SK-N-MC (cell line): ENCODE measurements at regions not wholly inside any gene's neighbourhood (a gene's known extent, or its start where the extent isn't known, plus 50 kb on each side); places are given as distances from the start of the nearest gene placed in this dataset.

ENCODE experiments used
- EZH2 ChIP-seq: fragments of 200-600 bp; sonication (generic); IDR thresholded peaks from one replicate; pipeline ENCODE4 v1.6.1; 2017; ENCODE audit warnings: antibody characterized with exemption
- POLR2AphosphoS5 ChIP-seq: IDR thresholded peaks from 2 replicates; pipeline ENCODE4 v1.6.1; 2012; ENCODE audit warnings: mild to moderate bottlenecking, low read depth, low read length, borderline replicate concordance

DNA sequence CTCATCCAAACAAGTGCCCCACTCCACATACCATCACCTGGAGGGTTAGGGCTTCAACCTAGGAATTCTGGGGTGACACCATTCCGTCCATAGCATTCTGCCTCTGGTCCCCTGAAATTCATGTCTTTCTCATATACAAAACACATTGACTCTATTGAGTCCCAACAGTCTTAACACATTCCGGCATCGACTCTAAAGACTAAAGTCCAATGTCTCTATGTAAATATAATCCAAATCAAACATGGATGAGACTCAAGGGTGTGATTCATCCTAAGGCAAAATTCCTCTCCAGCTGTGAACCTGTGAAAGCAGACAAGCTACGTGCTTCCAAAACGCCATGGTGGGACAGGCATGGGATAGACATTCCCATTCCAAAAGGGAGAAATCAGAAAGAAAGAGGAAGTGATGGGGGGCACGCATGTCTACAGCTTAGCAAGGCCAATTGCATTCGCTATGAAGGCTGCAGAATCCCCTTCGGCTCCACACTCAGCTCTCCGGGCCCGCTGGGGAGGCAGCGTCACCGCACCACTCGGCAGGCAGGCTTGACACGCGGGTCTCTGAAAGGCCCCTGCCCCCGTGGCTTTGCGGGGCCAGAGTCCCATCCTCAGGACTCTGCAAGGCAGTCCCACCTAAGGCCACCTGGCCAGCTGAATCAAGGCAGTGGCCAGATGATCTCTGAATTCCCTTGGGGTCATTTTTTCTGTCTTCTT lies 53.2 kb downstream of the ADRA2C start:
- TF ChIP-seq EZH2 (no peak), POLR2AphosphoS5 (no peak)
